NCI-H446 (cell line): ENCODE measurements at regions not wholly inside any gene's neighbourhood (a gene's known extent, or its start where the extent isn't known, plus 50 kb on each side); places are given as distances from the start of the nearest gene placed in this dataset.

Experiments
- DNase-seq, 2 experiments: peaks; one replicate each; lab custom pipeline; 2025; lab: John Stamatoyannopoulos, UW

DNA sequence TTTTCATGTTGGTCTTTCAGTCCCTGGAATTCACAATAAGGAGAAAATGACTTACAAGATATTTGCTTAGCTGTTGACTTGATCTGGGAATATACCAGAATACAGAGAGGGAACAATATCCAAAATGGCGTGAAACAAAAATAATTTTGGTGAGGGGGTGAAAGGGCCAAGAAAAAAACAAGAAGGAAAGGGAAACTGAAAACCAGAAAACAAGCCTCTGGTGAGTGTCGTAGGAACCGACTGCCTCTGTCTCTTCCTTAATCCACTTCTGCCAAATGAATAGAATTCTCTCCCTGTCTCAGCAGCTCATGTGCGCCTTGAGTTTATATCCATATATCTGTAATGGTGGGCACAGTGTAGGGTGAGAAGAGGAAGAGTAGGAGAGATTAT is 367.6 kb downstream of the ETS1 start:
- DNase-seq, result no peak

DNA sequence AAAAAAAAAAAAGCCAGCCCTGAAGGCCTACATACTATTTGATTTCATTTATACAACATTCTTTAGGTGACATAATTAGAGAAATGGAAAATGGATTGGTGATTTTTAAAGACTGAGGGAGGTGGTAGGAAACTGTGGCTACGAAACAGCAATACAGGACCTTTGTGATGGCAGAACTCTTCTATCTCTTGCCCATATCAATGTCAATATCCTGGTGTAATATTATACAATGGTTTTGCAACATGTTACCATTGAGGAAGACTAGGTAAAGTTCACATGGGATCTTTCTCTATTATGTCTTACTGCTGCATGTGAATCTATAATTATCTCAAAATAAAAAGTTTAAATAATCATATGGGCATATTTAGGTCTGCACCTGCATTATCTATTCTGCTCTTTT is 371.2 kb downstream of the ETS1 start:
- DNase-seq, result no peak

DNA sequence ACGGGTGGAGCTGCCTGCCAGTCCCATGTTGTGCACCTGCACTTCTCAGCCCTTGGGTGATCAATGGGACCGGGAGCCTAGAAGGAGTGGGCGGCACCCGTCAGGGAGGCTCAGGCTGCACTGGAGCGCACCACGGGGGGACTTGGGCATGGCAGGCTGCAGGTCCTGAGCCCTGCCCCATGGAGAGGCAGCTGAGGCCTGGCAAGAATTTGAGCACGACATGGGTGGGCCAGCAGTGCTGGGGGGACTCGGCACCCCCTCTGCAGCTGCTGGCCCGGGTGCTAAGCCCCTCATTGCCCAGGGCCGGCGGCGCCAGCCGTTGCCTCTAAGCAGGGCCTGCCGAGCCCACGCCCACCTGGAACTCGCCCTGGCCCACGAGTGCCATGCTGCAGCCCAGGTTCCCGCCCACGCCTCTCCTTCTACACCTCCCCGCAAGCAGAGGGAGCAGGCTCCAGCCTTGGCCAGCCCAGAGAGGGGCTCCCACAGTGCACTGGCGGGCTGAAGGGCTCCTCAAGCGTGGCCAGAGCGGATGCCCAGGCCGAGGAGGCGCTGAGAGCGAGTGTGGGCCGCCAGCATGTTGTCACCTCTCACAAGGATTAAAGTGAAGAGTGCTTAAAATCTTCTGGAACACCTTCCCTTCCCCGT is 372.0 kb downstream of the ETS1 start:
- DNase-seq, result no peak

DNA sequence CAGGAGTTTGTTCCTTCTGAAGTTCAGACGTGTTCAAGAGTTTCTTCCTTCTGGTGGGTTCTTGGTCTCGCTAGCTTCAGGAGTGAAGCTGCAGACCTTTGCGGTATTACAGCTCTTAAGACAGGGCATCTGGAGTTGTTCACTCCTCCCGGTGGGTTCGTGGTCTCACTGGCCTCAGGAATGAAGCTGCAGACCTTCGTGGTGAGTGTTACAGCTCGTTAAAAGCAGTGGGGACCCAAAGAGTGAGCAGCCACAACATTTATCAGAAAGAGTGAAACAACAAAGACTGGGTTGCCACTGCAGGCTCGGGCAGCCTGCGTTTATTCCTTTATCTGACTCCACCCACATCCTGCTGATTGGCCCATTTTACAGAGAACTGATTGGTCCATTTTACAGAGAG is 373.1 kb downstream of the ETS1 start:
- DNase-seq, result no peak

DNA sequence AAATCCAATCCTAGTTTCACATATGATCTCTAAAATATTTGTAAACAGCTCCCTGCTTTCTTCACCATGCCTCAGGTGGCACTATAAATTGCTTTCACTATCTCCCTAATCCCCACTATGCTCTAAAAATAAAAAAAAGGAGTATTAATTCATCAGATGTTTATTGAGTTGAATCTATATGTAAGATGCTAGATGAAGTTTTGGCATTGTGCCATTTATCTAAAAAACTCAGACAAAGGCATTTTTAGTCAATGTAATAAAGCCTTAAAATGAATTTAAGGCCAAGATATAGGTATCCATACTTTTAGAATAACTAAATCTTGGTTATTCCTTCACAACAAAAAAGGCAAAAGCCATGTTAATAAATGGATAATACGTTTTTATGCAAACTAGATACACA is 373.9 kb downstream of the ETS1 start:
- no peak for DNase-seq

DNA sequence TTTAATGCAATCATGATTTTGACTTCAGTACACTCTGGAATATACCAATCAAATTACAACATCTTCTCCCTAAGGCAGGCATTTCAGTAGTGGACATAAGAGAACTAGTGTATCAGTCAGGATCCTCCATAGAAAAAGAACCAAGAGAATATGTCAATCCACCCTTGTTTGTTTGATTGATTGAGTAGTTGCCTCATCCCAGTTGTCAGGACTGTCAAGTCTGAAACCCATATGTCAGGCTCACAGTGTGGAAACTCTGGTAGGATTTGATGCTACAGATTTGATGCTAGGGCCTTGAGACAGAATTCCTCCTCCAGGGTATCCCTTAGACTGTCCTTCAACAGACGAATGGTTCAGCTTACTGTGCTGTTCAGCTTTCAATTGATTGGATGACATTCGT is 375.0 kb downstream of the ETS1 start:
- no peak for DNase-seq

DNA sequence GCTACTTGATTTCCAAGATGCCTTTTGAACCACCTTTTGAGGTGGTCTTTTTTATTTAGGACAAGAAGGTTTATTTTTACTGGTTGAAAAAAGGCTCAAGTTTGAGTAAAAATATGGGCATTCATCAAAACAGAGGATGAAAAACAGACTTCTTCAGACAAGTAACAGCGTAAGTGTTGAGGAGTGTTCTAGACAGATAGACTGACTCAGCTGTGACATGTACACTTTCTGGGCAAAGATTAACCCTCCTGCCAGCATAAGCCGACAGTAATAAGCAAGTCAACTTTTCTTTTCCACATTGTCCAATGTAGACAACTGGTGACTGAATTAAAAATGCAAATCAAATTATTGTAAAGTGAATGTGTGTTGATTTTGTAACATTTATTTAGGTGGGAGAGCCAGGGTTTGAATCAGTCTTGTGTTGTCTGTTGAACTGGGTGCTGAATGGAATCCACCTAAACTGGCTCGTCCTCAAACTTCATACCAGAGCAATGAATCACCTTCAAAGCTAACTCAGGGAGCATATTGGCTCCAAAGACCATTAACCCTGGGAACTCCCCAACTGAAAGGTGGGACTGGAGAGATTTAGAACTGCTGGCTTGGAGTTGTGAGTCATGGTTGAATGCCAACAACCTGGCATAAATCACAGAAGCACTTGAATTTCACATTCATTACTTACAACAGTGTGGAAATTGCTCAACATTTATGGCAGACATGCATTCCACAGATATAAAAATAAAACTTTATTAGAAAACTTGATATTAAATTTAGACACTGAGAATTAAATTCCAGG is 377.0 kb downstream of the ETS1 start:
- no peak for DNase-seq

DNA sequence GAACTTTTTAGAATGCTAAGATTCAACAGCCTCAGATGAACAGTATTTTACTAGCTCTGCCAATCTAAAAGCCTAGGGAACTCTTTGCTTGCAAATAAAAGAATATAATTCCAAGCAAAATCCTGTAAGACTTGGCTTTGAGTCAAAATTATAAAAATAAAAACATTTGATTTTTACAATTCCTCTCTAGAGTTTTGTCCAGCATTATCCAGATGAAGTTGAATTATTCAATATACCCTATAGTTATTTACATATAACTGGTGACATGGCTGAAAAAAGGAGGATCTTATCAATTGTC is 378.3 kb downstream of the ETS1 start:
- no peak for DNase-seq

DNA sequence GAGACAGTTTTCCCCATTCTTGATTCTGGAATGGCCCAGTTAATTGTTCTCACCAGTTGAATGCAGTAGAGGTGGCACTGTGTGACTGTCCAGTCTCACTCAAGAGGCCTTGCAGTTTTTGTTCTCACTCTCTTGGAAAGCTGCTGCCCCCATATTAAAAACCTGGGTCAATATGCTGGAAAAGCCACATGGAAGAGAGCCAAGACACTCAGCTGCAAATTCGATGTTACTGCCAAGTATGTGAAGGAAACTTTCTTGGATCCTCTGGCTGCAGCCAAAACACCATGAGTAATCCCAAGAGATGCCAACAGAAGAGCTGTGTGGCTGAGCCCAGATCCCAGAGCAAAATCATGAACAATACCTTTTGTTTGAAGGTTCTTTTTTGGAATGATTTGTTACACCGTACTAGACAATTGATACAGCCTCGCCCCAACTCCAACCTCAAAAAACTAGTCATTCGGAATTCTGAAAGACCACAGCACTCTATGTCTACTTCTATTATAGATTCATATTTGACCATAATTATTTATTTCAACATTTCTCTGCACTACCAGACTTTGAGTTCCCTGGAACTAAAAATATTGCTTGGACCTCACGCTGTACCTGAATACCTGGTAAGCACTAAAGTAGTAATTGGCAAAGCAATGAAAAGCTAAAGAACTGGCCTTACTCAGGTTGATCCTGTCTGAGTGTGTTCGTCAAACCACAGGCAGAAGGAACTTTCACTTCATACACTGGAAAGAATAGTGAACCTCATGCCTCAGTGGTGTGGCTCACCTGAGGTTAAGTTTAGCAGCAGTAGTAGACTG is 378.8 kb downstream of the ETS1 start:
- DNase-seq, result peak in 1 of 2 experiments; percentile 33

DNA sequence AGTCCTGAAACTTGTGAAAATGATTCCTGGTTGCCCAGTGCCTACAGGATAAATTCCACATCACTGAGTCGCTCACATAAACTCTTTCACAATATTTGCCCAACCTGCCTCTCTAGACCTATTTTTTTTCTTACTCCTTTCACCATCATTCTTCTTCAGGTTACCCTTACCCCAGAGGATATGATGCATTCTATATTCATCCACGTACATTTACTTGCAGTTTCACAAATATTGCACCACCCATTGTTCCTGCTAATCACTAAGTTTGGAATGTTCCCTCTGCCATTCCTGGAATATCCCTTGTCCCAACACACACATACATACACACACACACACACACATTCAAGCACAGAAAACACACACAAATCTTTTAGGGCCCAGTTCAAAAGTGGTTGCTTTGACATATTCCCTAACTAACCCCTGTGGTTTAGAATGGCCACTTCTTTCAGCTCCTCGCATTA is 379.5 kb downstream of the ETS1 start:
- no peak for DNase-seq

DNA sequence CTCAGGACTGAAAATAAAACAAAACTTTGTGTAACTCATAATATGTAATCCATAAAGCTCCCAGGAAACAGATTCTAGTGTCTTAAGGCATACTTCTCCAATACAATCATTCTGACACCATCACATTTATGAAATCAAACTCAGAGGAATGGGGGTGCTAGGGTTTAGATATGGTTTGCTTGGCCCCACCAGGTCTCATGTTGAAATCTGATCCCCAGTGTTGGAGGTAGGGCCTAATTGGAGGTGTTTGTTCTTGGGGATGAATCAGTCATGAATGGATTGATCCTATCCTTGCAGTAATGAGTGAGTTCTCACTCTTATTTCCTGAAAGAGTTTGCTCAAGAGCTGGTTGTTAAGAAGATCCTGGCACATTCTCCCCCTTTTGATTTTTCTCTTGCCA is 380.9 kb downstream of the ETS1 start:
- no peak for DNase-seq

DNA sequence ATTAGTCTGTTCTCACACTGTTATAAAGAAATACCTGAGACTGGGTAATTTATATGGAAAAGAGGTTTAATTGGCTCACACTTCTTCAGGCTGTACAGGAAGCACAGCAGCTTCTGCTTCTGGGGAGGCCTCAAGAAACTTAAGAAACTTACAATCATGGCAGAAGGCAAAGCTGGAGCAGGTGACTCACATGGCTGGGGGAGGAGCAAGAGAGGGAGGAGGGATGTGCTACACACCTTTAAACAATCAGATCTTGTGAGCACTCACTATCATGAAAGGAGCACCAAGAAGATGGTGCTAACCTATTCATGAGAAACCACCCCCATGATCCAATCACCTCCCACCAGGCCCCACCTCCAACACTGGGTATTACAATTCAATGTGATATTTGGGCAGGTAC is 381.6 kb downstream of the ETS1 start:
- no peak for DNase-seq

DNA sequence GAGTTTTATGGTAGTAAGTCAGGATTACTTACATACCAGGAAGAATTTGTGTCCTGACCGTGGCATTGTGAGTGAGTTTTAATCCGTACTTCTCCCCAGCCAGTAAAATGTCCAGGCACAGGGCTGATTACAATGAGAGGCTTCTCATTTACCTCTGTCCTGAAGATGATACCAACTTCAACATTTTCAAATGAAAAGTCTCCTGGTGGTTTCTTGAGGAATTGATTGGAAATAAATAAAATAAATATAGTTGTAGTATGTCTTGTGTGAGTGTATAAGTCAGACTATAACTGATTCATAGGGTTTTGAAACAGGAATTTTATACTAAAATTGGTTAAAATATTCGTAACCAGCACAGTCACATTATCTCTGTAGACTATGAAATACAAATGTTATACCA is 382.5 kb downstream of the ETS1 start:
- DNase-seq, result no peak

DNA sequence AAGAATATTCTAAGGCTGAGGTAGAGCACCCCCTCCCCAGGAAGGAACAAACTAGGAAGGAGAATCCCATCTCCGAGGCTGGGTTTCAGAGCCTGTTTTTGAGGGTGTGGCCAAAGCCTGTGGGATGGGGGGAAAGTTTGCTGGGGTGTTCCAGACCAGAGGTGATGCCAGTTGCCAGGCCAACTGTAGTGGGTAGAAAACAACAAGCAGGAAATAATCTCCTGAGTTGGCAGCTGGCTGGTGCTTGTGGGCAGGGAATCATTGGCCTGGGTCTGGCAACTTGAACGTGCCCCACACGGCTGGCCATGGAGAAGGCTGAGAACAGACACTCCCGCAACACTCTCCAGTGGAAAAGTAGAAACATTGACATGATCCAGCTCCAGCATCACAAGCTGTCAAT is 385.6 kb downstream of the ETS1 start:
- DNase-seq, result no peak

DNA sequence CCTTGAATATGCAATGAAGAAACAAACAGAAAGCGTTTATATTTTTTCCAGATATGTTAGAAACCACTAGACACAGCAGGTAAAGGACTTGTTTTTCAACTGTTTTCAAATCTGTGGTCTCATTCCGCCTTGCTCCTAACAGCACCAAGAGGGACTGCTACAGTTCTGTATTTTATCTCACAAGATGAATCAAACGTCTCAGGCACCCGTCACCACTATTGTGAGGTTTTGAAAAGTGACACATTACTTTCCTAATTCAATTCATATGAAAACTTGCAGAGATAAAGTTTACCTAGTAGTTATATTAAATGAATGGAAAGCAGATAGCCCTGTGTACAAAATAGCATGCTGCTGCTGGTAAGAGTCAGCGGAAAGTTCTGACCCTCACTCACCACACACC is 386.3 kb downstream of the ETS1 start:
- DNase-seq, result no peak

DNA sequence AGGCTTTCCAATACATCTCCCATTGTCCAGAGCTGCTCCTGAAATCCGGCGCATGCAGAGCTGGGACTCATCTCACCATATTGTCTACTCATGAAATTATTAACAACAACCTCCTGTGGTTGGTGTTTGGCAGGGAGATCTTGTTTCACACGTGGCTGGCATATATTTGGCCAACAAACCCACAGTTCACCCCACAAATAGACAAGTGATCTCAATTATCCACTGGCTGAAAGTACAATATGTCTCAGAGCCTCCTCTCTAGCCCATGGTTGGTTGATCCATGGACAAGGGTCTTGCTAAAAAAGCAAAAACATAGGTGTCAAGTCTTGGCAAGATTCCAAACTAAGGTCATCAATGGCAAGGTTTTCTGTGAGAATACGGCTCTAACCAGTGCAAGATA is 386.9 kb downstream of the ETS1 start:
- DNase-seq, result no peak

DNA sequence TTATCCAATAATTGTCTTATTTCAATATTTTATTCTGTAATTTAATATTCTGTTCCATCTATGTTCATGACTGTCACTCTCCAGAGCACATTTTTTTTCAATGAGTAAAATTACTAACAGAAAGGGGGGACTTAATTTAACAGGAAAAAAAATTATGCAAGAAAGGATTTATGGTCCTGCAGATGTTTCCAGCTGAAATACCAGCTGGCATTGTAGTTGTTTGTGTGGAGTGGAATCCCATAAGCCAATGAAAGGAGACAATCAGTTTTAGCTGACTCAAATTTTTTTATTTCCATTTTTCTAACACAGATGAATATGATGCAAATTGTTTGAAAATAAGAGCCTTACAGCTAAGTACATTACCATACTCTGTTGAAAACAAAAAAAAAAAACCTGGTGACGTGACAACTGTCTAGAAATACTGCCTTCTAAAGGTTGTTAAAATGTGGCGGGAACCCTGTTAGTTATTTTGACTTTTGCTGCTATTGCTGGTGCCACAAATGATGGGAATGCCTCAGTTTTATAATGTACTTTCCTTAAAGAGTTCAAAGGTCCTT is 389.1 kb downstream of the ETS1 start:
- no peak for DNase-seq

DNA sequence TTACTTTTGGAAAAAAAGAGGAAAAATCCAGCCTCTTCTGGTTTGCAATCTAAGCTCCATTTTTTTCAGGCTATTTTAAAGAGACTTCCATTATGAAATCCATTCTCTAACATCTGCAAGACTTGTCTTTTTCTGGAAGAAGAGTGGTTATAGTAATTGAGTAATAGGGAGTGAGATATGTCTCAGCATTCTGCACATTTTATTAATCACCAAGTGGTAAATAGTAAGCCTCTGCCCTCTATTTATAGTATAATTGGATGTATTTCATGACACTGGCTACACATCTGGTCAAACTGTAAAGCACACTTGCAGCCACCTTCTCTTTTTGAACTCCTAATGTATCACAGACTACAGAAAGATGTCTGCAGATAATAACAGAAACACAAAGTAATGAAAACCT is 391.1 kb downstream of the ETS1 start:
- DNase-seq, result no peak

DNA sequence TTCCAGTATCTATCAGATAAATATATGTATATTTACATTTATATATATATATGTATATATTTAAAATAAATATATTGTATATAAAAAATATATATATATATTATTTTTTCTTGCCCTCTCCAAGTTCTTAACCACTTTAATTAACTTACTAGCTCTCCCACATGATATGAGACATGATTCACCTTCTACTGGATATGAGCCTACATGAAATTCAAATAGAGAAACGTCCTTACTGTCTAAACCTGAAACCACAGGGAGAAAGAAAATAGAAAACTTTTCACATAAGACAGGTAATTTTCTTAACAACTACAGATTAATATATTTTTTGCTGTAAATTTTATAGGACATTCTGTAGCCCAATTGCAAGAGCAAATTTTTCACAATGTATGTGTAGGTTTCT is 391.6 kb downstream of the ETS1 start:
- no peak for DNase-seq

DNA sequence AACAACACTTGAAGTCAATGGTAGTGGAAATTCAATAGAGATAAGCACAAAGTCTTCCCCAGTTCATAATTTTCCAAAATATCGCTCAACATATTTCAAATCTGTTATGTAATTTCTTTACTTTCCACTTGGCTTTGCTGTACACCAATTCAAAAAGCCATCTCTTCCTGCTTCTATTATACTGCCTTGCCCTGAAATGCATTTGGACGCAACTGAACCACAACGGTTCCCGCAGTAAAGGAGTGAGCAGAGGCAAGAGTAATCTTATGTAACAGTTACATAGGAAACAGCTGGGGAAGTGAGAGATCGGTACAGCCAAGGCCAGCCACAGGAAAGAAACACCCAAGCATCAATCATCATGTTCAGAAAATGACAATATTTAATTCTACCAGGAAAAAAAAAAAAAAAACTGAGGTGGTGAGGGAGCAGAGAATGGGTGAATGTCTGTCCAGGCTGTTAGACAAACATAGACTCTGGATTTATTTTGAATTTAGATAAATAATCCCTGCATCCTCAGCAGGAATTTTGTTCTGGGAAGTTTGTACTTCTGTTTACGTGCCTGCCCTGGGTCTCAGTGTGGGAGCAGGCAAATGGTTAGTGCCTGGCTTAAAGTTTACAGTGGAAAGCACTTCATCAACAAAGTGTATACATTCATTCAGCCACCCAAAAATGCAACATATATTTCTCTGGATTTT is 392.2 kb downstream of the ETS1 start:
- no peak for DNase-seq

DNA sequence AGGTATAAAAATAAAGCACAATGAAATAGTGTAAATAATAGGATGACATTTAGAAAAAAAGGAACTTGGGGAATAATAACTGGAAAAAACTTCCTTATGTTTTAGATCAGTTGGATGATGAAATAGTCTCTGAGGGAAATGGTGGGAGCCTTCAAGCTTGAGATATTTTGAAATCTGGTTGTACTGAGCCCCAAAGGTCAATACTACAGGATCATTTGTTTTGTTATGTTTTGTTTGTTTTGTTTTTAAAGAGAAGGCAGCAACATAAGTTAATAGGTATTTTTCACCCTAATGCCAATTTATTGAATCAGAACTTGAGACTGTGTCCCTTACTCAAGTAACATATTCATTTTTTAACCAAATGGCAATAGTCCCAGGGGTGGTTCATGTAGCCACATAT is 393.1 kb downstream of the ETS1 start:
- DNase-seq, result no peak

DNA sequence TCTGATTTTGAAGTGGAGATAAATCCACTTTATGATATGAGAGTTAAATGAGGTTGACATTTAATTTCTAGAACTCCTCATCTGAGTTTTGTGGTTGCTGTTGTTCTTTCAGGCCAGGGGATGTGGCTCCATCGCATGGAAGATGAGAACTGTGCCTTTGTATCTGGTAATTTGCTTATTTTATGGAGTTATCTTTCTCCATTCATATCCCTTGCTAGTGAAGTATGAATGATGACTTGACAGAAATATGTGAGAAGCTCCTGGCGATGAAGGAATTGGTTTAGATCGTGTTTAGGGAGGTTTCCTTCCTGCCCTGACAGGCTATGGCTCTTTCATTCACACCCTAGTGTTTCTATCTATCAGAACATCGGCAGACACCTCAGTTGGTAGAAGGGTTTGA is 393.7 kb downstream of the ETS1 start:
- no peak for DNase-seq
